ENCODE measurements at regions not wholly inside any gene's neighbourhood (a gene's known extent, or its start where the extent isn't known, plus 50 kb on each side); places are given as distances from the start of the nearest gene placed in this dataset.
"Not testable (repeated sequence)": the region's sequence is repeated elsewhere in the genome, so short reads cannot be mapped to it uniquely, and the experiment has no call there.

GRCh38 chr3:56937580-56937979 lies 122.9 kb upstream of the SPATA12 start:
- TF ChIP-seq CTCF (IDR thresholded peaks at IDR 0.05): no peak
- no peak for TF ChIP-seq POLR2AphosphoS5 (IDR thresholded peaks at IDR 0.05)
- TF ChIP-seq POLR2A (IDR thresholded peaks at IDR 0.05): no peak
- H3K27ac ChIP-seq: no peak overlapping the region
- H3K27me3 ChIP-seq (replicated peaks; ENCODE audit: insufficient read depth): no peaks in the 10 kb centered on the region
- intact Hi-C loops (cut with DNase I): no loop called here
- no peak for DNase-seq (ENCODE audit: low spot score)
- H3K9me3 ChIP-seq: no peaks in the 10 kb centered on the region
- H3K36me3 ChIP-seq: no peaks in the 10 kb centered on the region
- no peak overlapping the region for H3K4me3 ChIP-seq
- H3K4me1 ChIP-seq (replicated peaks): no peaks in the 10 kb centered on the region

- Histone ChIP-seq H3K4me3 (no peak overlapping the region), H3K27me3 (replicated peaks; ENCODE audit: insufficient read depth) (no peaks in the 10 kb centered on the region), H3K9me3 (no peaks in the 10 kb centered on the region), H3K36me3 (no peaks in the 10 kb centered on the region), H3K4me1 (replicated peaks) (no peaks in the 10 kb centered on the region), H3K27ac (no peak overlapping the region)
- intact Hi-C loops (cut with DNase I): no loop called here
- 95% methylated on average over 1 of the region's 1 CpG for WGBS
- no peak for DNase-seq (ENCODE audit: low spot score)
- TF ChIP-seq POLR2A (IDR thresholded peaks at IDR 0.05): no peak
- no peak for TF ChIP-seq CTCF (IDR thresholded peaks at IDR 0.05)
- no peak for TF ChIP-seq POLR2AphosphoS5 (IDR thresholded peaks at IDR 0.05)
Measured at GRCh38 chr3:56935811-56936210, 124.7 kb upstream of the SPATA12 start.

GRCh38 chr3:56934481-56934880 lies 126.0 kb upstream of the SPATA12 start:
- intact Hi-C loops (cut with DNase I): loop anchor here (5.0 kb wide), 1 partner anchor 53 kb away; no protein-coding TSS in a partner anchor
- H3K4me3 ChIP-seq: not testable (repeated sequence)

GRCh38 chr3:56933803-56934202 lies 126.7 kb upstream of the SPATA12 start:
- Histone ChIP-seq H3K4me3 (no peak overlapping the region), H3K36me3 (no peaks in the 10 kb centered on the region), H3K9me3 (no peaks in the 10 kb centered on the region), H3K27ac (no peak overlapping the region), H3K27me3 (replicated peaks; ENCODE audit: insufficient read depth) (no peaks in the 10 kb centered on the region), H3K4me1 (replicated peaks) (no peaks in the 10 kb centered on the region)
- no peak for DNase-seq (ENCODE audit: low spot score)
- TF ChIP-seq POLR2A (IDR thresholded peaks at IDR 0.05) (no peak), POLR2AphosphoS5 (IDR thresholded peaks at IDR 0.05) (no peak), CTCF (IDR thresholded peaks at IDR 0.05) (no peak)
- intact Hi-C loops (cut with DNase I): loop anchor here (5.0 kb wide), 1 partner anchor 53 kb away; no protein-coding TSS in a partner anchor
- WGBS: 89% methylated on average over 1 of the region's 1 CpG

More at GRCh38 chr3:56934481-56934880, 126.0 kb upstream of the SPATA12 start:
- H3K27ac ChIP-seq; DNase-seq (ENCODE audit: low spot score); H3K4me1 ChIP-seq (replicated peaks); H3K27me3 ChIP-seq (replicated peaks; ENCODE audit: insufficient read depth); H3K36me3 ChIP-seq; H3K9me3 ChIP-seq: not testable (repeated sequence)
- WGBS: 91% methylated on average over 26 of the region's 26 CpGs

- H3K27me3 ChIP-seq (replicated peaks; ENCODE audit: insufficient read depth): no peaks in the 10 kb centered on the region
- DNase-seq (ENCODE audit: low spot score): no peak
- H3K9me3 ChIP-seq: no peaks in the 10 kb centered on the region
- H3K36me3 ChIP-seq: no peaks in the 10 kb centered on the region
- no peak overlapping the region for H3K27ac ChIP-seq
- no peak overlapping the region for H3K4me3 ChIP-seq
- intact Hi-C loops (cut with DNase I): loop anchor here (5.0 kb wide), 1 partner anchor 54 kb away; no protein-coding TSS in a partner anchor
- H3K4me1 ChIP-seq (replicated peaks): no peaks in the 10 kb centered on the region
- 88% methylated on average over 3 of the region's 3 CpGs for WGBS
- TF ChIP-seq CTCF (IDR thresholded peaks at IDR 0.05) (no peak), POLR2A (IDR thresholded peaks at IDR 0.05) (no peak), POLR2AphosphoS5 (IDR thresholded peaks at IDR 0.05) (no peak)
Measured at GRCh38 chr3:56932866-56933265, 127.6 kb upstream of the SPATA12 start.

Data from prostate gland (tissue), 2 donors.